ENCODE measurements at regions not wholly inside any gene's neighbourhood (a gene's known extent, or its start where the extent isn't known, plus 50 kb on each side); places are given as distances from the start of the nearest gene placed in this dataset.

- no peak for TF ChIP-seq POLR2A (IDR thresholded peaks at IDR 0.05)
- TF ChIP-seq, protein P1, sequence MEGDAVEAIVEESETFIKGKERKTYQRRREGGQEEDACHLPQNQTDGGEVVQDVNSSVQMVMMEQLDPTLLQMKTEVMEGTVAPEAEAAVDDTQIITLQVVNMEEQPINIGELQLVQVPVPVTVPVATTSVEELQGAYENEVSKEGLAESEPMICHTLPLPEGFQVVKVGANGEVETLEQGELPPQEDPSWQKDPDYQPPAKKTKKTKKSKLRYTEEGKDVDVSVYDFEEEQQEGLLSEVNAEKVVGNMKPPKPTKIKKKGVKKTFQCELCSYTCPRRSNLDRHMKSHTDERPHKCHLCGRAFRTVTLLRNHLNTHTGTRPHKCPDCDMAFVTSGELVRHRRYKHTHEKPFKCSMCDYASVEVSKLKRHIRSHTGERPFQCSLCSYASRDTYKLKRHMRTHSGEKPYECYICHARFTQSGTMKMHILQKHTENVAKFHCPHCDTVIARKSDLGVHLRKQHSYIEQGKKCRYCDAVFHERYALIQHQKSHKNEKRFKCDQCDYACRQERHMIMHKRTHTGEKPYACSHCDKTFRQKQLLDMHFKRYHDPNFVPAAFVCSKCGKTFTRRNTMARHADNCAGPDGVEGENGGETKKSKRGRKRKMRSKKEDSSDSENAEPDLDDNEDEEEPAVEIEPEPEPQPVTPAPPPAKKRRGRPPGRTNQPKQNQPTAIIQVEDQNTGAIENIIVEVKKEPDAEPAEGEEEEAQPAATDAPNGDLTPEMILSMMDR (IDR thresholded peaks at IDR 0.05), result no peak
Measured at GRCh38 chr6:81669445-81669844, 83.0 kb downstream of the TENT5A start.

Data from testis (tissue), 2 donors.